C4-2B (cell line): ENCODE measurements at regions not wholly inside any gene's neighbourhood (a gene's known extent, or its start where the extent isn't known, plus 50 kb on each side); places are given as distances from the start of the nearest gene placed in this dataset.

Experiments
- H3K27ac ChIP-seq: fragments of 450-650 bp; 2 replicates; pipeline ENCODE4 v1.5.1; 2017
- ZFX ChIP-seq: fragments of 450-650 bp; IDR thresholded peaks from 2 replicates; pipeline ENCODE4 v1.6.1; 2017
- TF ChIP-seq, protein P1 (sequence below): fragments of 450-650 bp; conservative IDR thresholded peaks from 2 replicates; pipeline ENCODE4 v1.5.1; 2017; ENCODE audit warnings: mild to moderate bottlenecking

DNA sequence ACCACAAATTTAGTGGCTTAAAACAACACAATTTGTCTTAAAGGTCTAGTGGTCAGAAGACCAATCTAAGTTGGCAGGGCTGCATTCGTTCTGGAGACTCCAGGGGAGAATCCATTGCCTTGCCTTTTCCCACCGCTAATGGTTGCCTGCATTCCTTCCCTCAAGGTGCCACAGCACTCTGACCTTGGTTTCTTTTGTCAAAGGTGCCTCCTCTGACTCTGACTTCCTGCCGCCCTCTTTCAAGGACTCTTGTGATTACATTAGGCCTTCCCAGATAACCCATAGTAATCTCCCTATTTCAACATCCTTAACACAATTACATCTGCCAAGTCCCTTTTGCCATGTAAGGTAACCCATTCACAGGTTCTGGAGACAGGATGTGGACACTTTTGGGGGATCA lies 145.3 kb downstream of the S1PR1 start:
- no peak overlapping the region for H3K27ac ChIP-seq
- TF ChIP-seq, protein P1, sequence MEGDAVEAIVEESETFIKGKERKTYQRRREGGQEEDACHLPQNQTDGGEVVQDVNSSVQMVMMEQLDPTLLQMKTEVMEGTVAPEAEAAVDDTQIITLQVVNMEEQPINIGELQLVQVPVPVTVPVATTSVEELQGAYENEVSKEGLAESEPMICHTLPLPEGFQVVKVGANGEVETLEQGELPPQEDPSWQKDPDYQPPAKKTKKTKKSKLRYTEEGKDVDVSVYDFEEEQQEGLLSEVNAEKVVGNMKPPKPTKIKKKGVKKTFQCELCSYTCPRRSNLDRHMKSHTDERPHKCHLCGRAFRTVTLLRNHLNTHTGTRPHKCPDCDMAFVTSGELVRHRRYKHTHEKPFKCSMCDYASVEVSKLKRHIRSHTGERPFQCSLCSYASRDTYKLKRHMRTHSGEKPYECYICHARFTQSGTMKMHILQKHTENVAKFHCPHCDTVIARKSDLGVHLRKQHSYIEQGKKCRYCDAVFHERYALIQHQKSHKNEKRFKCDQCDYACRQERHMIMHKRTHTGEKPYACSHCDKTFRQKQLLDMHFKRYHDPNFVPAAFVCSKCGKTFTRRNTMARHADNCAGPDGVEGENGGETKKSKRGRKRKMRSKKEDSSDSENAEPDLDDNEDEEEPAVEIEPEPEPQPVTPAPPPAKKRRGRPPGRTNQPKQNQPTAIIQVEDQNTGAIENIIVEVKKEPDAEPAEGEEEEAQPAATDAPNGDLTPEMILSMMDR = no peak
- no peak for TF ChIP-seq ZFX

DNA sequence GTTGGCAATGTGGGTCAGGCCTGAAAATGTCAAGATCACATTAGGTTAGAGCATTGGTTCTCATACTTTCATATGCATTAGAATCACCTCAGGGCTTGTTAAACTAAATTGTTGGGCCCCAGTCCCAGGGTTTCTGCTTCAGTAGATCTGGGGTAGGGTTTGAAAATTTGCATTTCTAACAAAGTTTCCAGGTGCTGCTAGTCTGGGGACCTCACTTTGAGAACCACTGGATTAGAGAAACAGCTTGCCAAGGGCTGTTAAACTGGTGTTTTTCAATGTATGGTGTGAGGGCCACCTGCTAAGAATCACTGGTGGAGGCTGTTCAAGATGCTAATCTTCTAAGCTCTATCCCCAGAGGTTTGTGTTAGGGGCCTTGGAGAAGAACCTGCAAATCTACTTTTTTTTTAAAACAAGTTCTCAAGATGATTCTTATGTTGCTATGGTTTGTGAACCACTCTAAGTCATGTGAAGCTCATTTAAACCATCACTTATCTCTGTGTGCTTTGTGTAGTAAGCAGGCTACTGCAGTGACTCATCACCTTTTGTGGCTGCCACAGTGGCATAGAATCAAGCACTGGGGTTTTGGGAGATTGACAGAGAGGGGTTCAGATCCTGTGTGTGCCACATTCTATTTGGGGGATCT lies 152.2 kb downstream of the S1PR1 start:
- no peak overlapping the region for H3K27ac ChIP-seq
- TF ChIP-seq, protein P1 = no peak
- no peak for TF ChIP-seq ZFX

DNA sequence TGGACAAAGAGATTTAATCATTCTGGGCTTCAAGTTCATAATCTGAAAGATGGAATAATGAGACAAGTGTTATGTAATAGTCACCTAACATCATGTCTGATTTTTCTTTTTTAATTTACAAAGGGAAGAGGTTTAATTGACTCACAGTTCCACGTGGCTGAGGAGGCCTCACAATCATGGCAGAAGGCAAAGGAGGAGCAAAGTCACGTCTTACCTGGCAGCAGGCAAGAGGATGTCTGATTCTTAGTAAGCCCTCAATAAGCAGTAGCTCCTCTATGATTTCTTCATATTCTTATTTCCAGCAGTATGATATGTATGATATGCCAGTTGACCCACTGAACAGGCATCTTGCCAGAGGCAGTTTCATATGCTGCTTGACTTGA lies 152.7 kb downstream of the S1PR1 start:
- H3K27ac ChIP-seq = no peak overlapping the region
- TF ChIP-seq, protein P1 = no peak
- no peak for TF ChIP-seq ZFX

DNA sequence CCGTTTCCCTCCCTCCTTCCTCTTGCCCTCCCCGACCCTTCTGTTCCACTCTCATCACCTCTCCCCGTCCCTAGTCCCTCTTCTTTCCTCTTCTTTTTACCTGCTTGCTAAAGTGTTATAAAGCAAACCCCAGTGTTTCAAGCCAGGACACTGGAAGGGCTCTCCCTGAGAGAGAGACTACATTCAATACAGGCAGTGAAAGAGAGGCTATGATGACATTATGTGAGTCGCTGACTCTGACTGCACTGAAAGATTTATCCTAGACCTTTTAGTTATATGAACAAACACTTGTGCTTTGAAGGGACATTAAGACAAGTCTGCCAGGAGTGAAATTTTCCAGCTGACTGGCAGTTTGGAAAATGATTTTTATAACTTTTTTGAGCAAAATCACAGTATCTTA lies 155.7 kb downstream of the S1PR1 start:
- no peak overlapping the region for H3K27ac ChIP-seq
- TF ChIP-seq ZFX = no peak
- TF ChIP-seq, protein P1 = no peak

DNA sequence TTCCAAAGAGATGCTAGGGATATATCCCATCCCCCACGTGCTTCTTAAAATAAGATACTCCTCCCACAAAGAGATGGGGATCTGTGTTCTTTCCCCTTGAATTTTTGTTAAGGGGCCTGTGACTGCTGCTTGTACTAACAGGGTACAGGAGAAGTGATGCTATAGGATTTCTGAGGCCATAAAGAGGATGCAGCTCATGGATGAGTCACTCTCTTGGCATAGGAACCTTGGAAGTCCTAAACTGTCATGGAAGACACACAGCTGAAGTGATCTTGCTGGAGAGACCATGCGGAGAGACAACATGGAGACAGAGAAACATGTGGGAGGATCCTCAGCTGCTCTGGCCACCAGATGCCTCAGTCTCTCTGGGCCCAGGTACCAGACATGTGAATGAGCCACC lies 157.2 kb downstream of the S1PR1 start:
- H3K27ac ChIP-seq = no peak overlapping the region
- TF ChIP-seq, protein P1 = no peak
- no peak for TF ChIP-seq ZFX

DNA sequence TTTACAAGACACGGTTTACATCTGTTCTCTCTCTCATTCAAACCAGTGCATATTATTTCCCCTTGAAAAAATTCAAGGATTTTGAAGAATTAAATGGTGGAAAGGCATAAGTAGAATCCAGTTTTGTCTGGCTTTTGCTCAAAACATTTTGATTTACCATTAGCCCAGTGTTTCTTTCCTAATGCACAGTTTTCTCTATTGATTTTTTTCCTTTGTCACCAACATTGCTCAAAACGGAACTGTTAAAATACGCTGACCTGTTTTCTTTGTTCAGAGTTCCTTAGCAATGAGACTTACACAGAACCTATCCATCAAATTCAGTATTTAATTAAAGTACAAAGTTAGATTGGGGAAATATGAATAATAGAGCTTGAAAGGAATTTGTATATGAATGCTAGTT lies 162.4 kb downstream of the S1PR1 start:
- TF ChIP-seq, protein P1 = no peak
- no peak for TF ChIP-seq ZFX
- no peak overlapping the region for H3K27ac ChIP-seq

DNA sequence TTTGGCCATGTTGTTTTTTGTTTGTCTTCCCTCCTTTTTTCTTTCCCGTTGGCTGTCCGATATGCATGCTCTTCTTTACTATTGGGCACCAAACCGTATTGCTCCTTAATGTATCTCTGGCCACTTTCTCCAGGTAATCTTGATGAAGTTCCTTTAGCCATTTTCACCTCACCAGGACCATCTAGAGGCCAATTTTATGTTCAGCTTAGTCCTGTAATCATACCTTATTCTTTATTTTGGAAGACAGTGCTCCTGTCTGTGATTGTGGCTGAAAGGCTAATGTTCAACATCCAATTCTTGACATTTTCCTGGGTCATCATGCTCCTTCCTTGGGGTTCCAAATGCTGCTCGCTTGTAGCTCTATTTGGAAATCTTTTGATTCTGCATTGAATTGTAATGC lies 169.5 kb downstream of the S1PR1 start:
- no peak overlapping the region for H3K27ac ChIP-seq
- TF ChIP-seq ZFX = no peak
- TF ChIP-seq, protein P1 = no peak
